Suppressor macrophage treated with lipopolysaccharide for 4 hours (primary cell): ENCODE measurements at regions not wholly inside any gene's neighbourhood (a gene's known extent, or its start where the extent isn't known, plus 50 kb on each side); places are given as distances from the start of the nearest gene placed in this dataset.
"Not testable (repeated sequence)": the region's sequence is repeated elsewhere in the genome, so short reads cannot be mapped to it uniquely, and the experiment has no call there.

ENCODE experiments used
- DNase-seq: peaks from one replicate; pipeline ENCODE4 v3.0.0-alpha.2; 2020

GRCh38 chr13:87736849-87737385 is 65.7 kb downstream of the SLITRK5 start:
- DNase-seq: no peak

- no peak for DNase-seq
Measured at GRCh38 chr13:87754097-87754496, 82.9 kb downstream of the SLITRK5 start.

- no peak for DNase-seq
Measured at GRCh38 chr13:87769445-87769844, 98.3 kb downstream of the SLITRK5 start.

- DNase-seq: no peak
Measured at GRCh38 chr13:87777387-87777786, 106.2 kb downstream of the SLITRK5 start.

GRCh38 chr13:87778128-87778527 is 107.0 kb downstream of the SLITRK5 start:
- no peak for DNase-seq

GRCh38 chr13:87779426-87779825 is 108.3 kb downstream of the SLITRK5 start:
- no peak for DNase-seq

- DNase-seq: no peak
Measured at GRCh38 chr13:87783366-87783765, 112.2 kb downstream of the SLITRK5 start.

- no peak for DNase-seq
Measured at GRCh38 chr13:87788363-87788762, 117.2 kb downstream of the SLITRK5 start.

- DNase-seq: no peak
Measured at GRCh38 chr13:87792878-87793277, 121.7 kb downstream of the SLITRK5 start.

GRCh38 chr13:87798536-87798935 is 127.4 kb downstream of the SLITRK5 start:
- no peak for DNase-seq

- no peak for DNase-seq
Measured at GRCh38 chr13:87810391-87810801, 139.2 kb downstream of the SLITRK5 start.

- DNase-seq: no peak
Measured at GRCh38 chr13:87810920-87811344, 139.8 kb downstream of the SLITRK5 start.

GRCh38 chr13:87814403-87814802 is 143.2 kb downstream of the SLITRK5 start:
- no peak for DNase-seq

GRCh38 chr13:87820241-87820640 is 149.1 kb downstream of the SLITRK5 start:
- DNase-seq: no peak

GRCh38 chr13:87821512-87821911 is 150.3 kb downstream of the SLITRK5 start:
- DNase-seq: no peak

GRCh38 chr13:87826301-87826700 is 155.1 kb downstream of the SLITRK5 start:
- DNase-seq: not testable (repeated sequence)

- DNase-seq: no peak
Measured at GRCh38 chr13:87827479-87827878, 156.3 kb downstream of the SLITRK5 start.

- DNase-seq: no peak
Measured at GRCh38 chr13:87837522-87837921, 166.4 kb downstream of the SLITRK5 start.

- DNase-seq: no peak
Measured at GRCh38 chr13:87837946-87838345, 166.8 kb downstream of the SLITRK5 start.

- no peak for DNase-seq
Measured at GRCh38 chr13:87851410-87851809, 180.2 kb downstream of the SLITRK5 start.

- DNase-seq: no peak
Measured at GRCh38 chr13:87855553-87855952, 184.4 kb downstream of the SLITRK5 start.

GRCh38 chr13:87859261-87859660 is 188.1 kb downstream of the SLITRK5 start:
- no peak for DNase-seq

- DNase-seq: no peak
Measured at GRCh38 chr13:87867426-87867825, 196.3 kb downstream of the SLITRK5 start.

GRCh38 chr13:87868731-87869130 is 197.6 kb downstream of the SLITRK5 start:
- no peak for DNase-seq

- no peak for DNase-seq
Measured at GRCh38 chr13:87872813-87873212, 201.6 kb downstream of the SLITRK5 start.

GRCh38 chr13:87877477-87877876 is 206.3 kb downstream of the SLITRK5 start:
- no peak for DNase-seq
